Stimulated activated CD8-positive, alpha-beta memory T cell treated with anti-CD3 and anti-CD28 coated beads, Interleukin-4, amount 100 ng/mL, for 1 hour (primary cell): ENCODE measurements at regions not wholly inside any gene's neighbourhood (a gene's known extent, or its start where the extent isn't known, plus 50 kb on each side); places are given as distances from the start of the nearest gene placed in this dataset.
"Not testable (repeated sequence)": the region's sequence is repeated elsewhere in the genome, so short reads cannot be mapped to it uniquely, and the experiment has no call there.

Experiments used
- DNase-seq, 2 donors: peaks; one replicate each; pipeline ENCODE4 v3.0.0-alpha.2; 2020; ENCODE audit warnings: low read depth in 2 of 2, low spot score in 1 of 2

- no peak for DNase-seq
These were observed 258.6 kb upstream of the ARSJ start for GRCh38 chr4:114237997-114238396.

GRCh38 chr4:114249561-114249960 lies 270.1 kb upstream of the ARSJ start:
- no peak for DNase-seq

- DNase-seq: no peak
These were observed 270.5 kb upstream of the ARSJ start for GRCh38 chr4:114249976-114250375.

- no peak for DNase-seq
These were observed 271.0 kb upstream of the ARSJ start for GRCh38 chr4:114250439-114250891.

- no peak for DNase-seq
These were observed 271.6 kb upstream of the ARSJ start for GRCh38 chr4:114251020-114251419.

- no peak for DNase-seq
These were observed 273.1 kb upstream of the ARSJ start for GRCh38 chr4:114252499-114252898.

GRCh38 chr4:114257501-114257900 lies 278.1 kb upstream of the ARSJ start:
- no peak for DNase-seq

- DNase-seq: not testable (repeated sequence)
These were observed 283.0 kb upstream of the ARSJ start for GRCh38 chr4:114262421-114262820.

GRCh38 chr4:114263233-114263632 lies 283.8 kb upstream of the ARSJ start:
- DNase-seq: no peak

GRCh38 chr4:114264452-114264851 lies 285.0 kb upstream of the ARSJ start:
- no peak for DNase-seq

- no peak for DNase-seq
These were observed 285.4 kb upstream of the ARSJ start for GRCh38 chr4:114264877-114265291.

GRCh38 chr4:114265342-114265741 lies 285.9 kb upstream of the ARSJ start:
- DNase-seq: no peak

- DNase-seq: no peak
These were observed 288.5 kb upstream of the ARSJ start for GRCh38 chr4:114267976-114268375.

- DNase-seq: no peak
These were observed 291.6 kb upstream of the ARSJ start for GRCh38 chr4:114271031-114271430.

- DNase-seq: no peak
These were observed 292.8 kb upstream of the ARSJ start for GRCh38 chr4:114272226-114272625.

GRCh38 chr4:114273238-114273637 lies 293.8 kb upstream of the ARSJ start:
- DNase-seq: no peak

- no peak for DNase-seq
These were observed 298.2 kb upstream of the ARSJ start for GRCh38 chr4:114277690-114278089.

- no peak for DNase-seq
These were observed 299.6 kb upstream of the ARSJ start for GRCh38 chr4:114279066-114279465.

GRCh38 chr4:114279711-114280110 lies 300.3 kb upstream of the ARSJ start:
- no peak for DNase-seq

- no peak for DNase-seq
These were observed 301.2 kb upstream of the ARSJ start for GRCh38 chr4:114280645-114281044.

GRCh38 chr4:114281164-114281960 lies 301.9 kb upstream of the ARSJ start:
- DNase-seq: no peak

GRCh38 chr4:114282937-114283336 lies 303.5 kb upstream of the ARSJ start:
- DNase-seq: no peak

GRCh38 chr4:114284629-114285028 lies 305.2 kb upstream of the ARSJ start:
- no peak for DNase-seq
